HCT116 (cell line): ENCODE measurements at regions not wholly inside any gene's neighbourhood (a gene's known extent, or its start where the extent isn't known, plus 50 kb on each side); places are given as distances from the start of the nearest gene placed in this dataset.

Experiments
- ATAC-seq: fragments of 200-7000 bp; cut with Tn5 transposase; 2 replicates; pipeline ENCODE4 v1.9.1; 2020; ENCODE audit warnings: mild to moderate bottlenecking, moderate library complexity
- BruUV-seq: library from RNA; stranded (reverse); fragments of 400-500 nt; replicated peaks from 2 replicates; lab custom pipeline; 2021; lab: Mats Ljungman, UMichigan
- CTCF ChIA-PET: fragments of 300-600 bp; sonication (Branson Sonifier 250); formaldehyde crosslinking; loops from one replicate; lab custom pipeline; 2021; ENCODE audit warnings: antibody characterized with exemption; lab: Charles Lee
- POLR2A ChIA-PET: fragments of 300-600, 350-600 bp; sonication (Branson Sonifier 250); formaldehyde crosslinking; loops from one replicate; lab custom pipeline; 2021; ENCODE audit warnings: antibody characterized with exemption; lab: Charles Lee
- RAD21 ChIA-PET, 2 experiments: fragments of 300-600 bp; sonication (Branson Sonifier 250); formaldehyde crosslinking; loops; one replicate each; lab custom pipeline; 2023; ENCODE audit warnings: low total read pairs in 2 of 2; ENCODE audit not compliant: uncharacterized antibody in 2 of 2, unreplicated experiment in 2 of 2, low non-redundant PET in 1 of 2; lab: Charles Lee
- DNase-seq: peaks from one replicate; pipeline ENCODE4 v3.0.0-alpha.2; 2010; ENCODE audit warnings: low read depth, low spot score
- H2AFZ ChIP-seq: fragments of 200-600 bp; shearing (Covaris generic), sonication (generic); 2 replicates; pipeline ENCODE4 v1.6.1; 2017; ENCODE audit warnings: low read depth, mixed run types, mixed read lengths, antibody characterized with exemption, low read length; ENCODE audit not compliant: poor library complexity, severe bottlenecking
- H3K27ac ChIP-seq: 2 replicates; pipeline ENCODE4 v1.5.1; 2012; ENCODE audit warnings: low read depth, low read length
- H3K27me3 ChIP-seq: fragments of 200-600 bp; sonication (generic); 2 replicates; pipeline ENCODE4 v1.6.1; 2016; ENCODE audit warnings: mixed run types, low read length, mixed read lengths; ENCODE audit not compliant: insufficient read depth
- H3K36me3 ChIP-seq, 2 experiments: fragments of 200-500 bp in 1 of 2; fragments of 200-600 bp in 1 of 2; sonication (Bioruptor generic) in 1 of 2; sonication (generic) in 1 of 2; 2 replicates each; pipeline versions ENCODE4 v1.5.1 to v1.6.1; 2014 to 2016; ENCODE audit warnings: low read length in 2 of 2, inconsistent platforms in 1 of 2, mixed read lengths in 1 of 2, mixed run types in 1 of 2; ENCODE audit not compliant: insufficient read depth in 2 of 2, control insufficient read depth in 1 of 2
- H3K4me1 ChIP-seq, 2 experiments: fragments of 200-600 bp in 1 of 2; sonication (generic) in 1 of 2; 2 replicates each; pipeline versions ENCODE4 v1.5.1 to v1.6.1; 2012 to 2017; ENCODE audit warnings: low read length in 2 of 2, inconsistent platforms in 1 of 2, mild to moderate bottlenecking in 1 of 2, mixed read lengths in 1 of 2, mixed run types in 1 of 2, moderate library complexity in 1 of 2; ENCODE audit not compliant: insufficient read depth in 2 of 2, control insufficient read depth in 1 of 2
- H3K4me2 ChIP-seq: fragments of 200-600 bp; sonication (generic); 2 replicates; pipeline ENCODE4 v1.6.1; 2017; ENCODE audit warnings: mixed run types, low read length, mixed read lengths
- H3K4me3 ChIP-seq, 2 experiments: fragments of 200-600 bp in 1 of 2; sonication (generic) in 1 of 2; replicated peaks in 1 of 2; 2 replicates each; pipeline ENCODE4 v1.5.1; 2011 to 2016; ENCODE audit warnings: low read length in 2 of 2, control low read depth in 1 of 2, low read depth in 1 of 2, mild to moderate bottlenecking in 1 of 2, mixed read lengths in 1 of 2, mixed run types in 1 of 2
- H3K79me2 ChIP-seq: fragments of 200-600 bp; sonication (generic); 2 replicates; pipeline ENCODE4 v1.6.1; 2017; ENCODE audit warnings: mild to moderate bottlenecking, mixed run types, low read length, moderate library complexity, mixed read lengths; ENCODE audit not compliant: insufficient read depth
- H3K9ac ChIP-seq: fragments of 200-600 bp; sonication (generic); 2 replicates; pipeline ENCODE4 v1.6.1; 2016; ENCODE audit warnings: low read length, mixed read lengths
- H3K9me2 ChIP-seq: fragments of 200-600 bp; sonication (generic), shearing (Covaris generic); 2 replicates; pipeline ENCODE4 v1.6.1; 2017; ENCODE audit warnings: mixed run types, mild to moderate bottlenecking, moderate library complexity; ENCODE audit not compliant: insufficient read depth
- H3K9me3 ChIP-seq, 2 experiments: fragments of 200-500 bp in 1 of 2; fragments of 200-600 bp in 1 of 2; sonication (Bioruptor generic) in 1 of 2; sonication (generic) in 1 of 2; 2 replicates each; pipeline ENCODE4 v1.6.1; 2014 to 2017; ENCODE audit warnings: low read length in 2 of 2, mixed read lengths in 2 of 2, inconsistent platforms in 1 of 2, low read depth in 1 of 2, mild to moderate bottlenecking in 1 of 2, mixed run types in 1 of 2, moderate library complexity in 1 of 2; ENCODE audit not compliant: control insufficient read depth in 1 of 2, insufficient read depth in 1 of 2
- H4K20me1 ChIP-seq: fragments of 200-600 bp; sonication (generic), shearing (Covaris generic); 2 replicates; pipeline ENCODE4 v1.6.1; 2017; ENCODE audit warnings: mixed run types, mild to moderate bottlenecking, moderate library complexity; ENCODE audit not compliant: insufficient read depth
- CBX3 ChIP-seq: IDR thresholded peaks from 2 replicates; pipeline ENCODE4 v1.6.1; 2012; ENCODE audit warnings: low read depth
- CEBPB ChIP-seq: IDR thresholded peaks from 2 replicates; pipeline ENCODE4 v1.6.1; 2012; ENCODE audit warnings: low read depth
- EGR1 ChIP-seq: IDR thresholded peaks from 2 replicates; pipeline ENCODE4 v1.6.1; 2012; ENCODE audit warnings: low read depth
- POLR2A ChIP-seq: IDR thresholded peaks from 2 replicates; pipeline ENCODE4 v1.7.0; 2011; ENCODE audit warnings: borderline replicate concordance; ENCODE audit not compliant: insufficient read depth, insufficient read length; ENCODE audit errors: extremely low read depth
- POLR2AphosphoS5 ChIP-seq: IDR thresholded peaks from 2 replicates; pipeline ENCODE4 v1.6.1; 2011; ENCODE audit warnings: mild to moderate bottlenecking, low read depth, low read length, moderate library complexity
- RAD21 ChIP-seq: IDR thresholded peaks from 2 replicates; pipeline ENCODE4 v1.6.1; 2012; ENCODE audit warnings: low read depth, mild to moderate bottlenecking
- SP1 ChIP-seq: IDR thresholded peaks from 2 replicates; pipeline ENCODE4 v1.6.1; 2012; ENCODE audit warnings: low read depth
- ZNF274 ChIP-seq: fragments of 200-500 bp; sonication (Bioruptor generic); IDR thresholded peaks from 2 replicates; pipeline ENCODE4 v1.6.1; 2014; ENCODE audit warnings: mild to moderate bottlenecking, low read depth, low read length, inconsistent platforms
- intact Hi-C: fragments of 100-400 bp; cut with micrococcal nuclease; formaldehyde crosslinking; loops from 2 replicates; pipeline ENCODE4 v1.10.0; 2022
- TF ChIP-seq, protein P1 (sequence below): IDR thresholded peaks from 2 replicates; pipeline ENCODE4 v1.6.1; 2012
- TF ChIP-seq, protein P2 (sequence below): IDR thresholded peaks from 2 replicates; pipeline ENCODE4 v1.6.1; 2012
- TF ChIP-seq, protein P3 (sequence below), 3 experiments: fragments of 200-600 bp in 1 of 3; sonication (generic) in 1 of 3; IDR thresholded peaks in 2 of 3; conservative IDR thresholded peaks in 1 of 3; 2 replicates each; pipeline ENCODE4 v1.5.1; 2012 to 2017; ENCODE audit warnings: low read depth in 2 of 3, low read length in 2 of 3, antibody characterized with exemption in 1 of 3, borderline replicate concordance in 1 of 3, control low read depth in 1 of 3, mild to moderate bottlenecking in 1 of 3, mixed read lengths in 1 of 3, mixed run types in 1 of 3, moderate library complexity in 1 of 3; ENCODE audit not compliant: insufficient read depth in 1 of 3

DNA sequence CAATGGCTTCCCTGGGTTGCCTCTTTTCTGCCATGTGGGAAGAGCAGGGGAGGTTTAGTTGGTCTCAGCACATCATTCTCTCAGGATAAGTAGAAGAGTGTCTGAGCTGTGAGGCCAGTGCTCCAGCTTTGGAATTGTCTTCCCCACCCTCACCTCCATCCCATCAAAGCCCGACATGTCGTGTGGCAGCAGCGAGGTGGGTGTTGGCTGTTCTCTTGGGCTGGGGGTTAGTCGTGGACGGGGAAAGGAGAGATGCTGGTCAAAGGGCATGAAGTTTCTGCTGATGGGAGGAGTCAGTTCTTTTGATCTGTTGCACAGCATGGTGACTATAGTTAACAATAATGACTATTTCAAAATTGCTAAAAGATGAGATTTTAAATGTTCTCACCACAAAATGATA, 404.2 kb downstream of the TMEM121 start:
- Histone ChIP-seq H3K9ac (no peak overlapping the region), H3K9me3 (peaks cover 0 to 4% of the 10 kb centered on the region in 2 experiments; a peak in 2 of 4 replicates), H3K4me3 (no peak overlapping the region), H3K9me2 (no peaks in the 10 kb centered on the region), H3K27me3 (0 out of 2 replicates have a peak, but pooled peaks cover 16% of the 10 kb centered on the region), H3K79me2 (no peaks in the 10 kb centered on the region), H3K4me2 (no peak overlapping the region), H4K20me1 (no peaks in the 10 kb centered on the region), H3K27ac (no peak overlapping the region), H3K4me1 (no peaks in the 10 kb centered on the region), H3K36me3 (no peaks in the 10 kb centered on the region), H2AFZ (no peak overlapping the region)
- no TSS peak for BruUV-seq
- RAD21 ChIA-PET = no interaction called here
- TF ChIP-seq CEBPB (no peak), SP1 (no peak), POLR2A (no peak), ZNF274 (no peak), CBX3 (no peak), EGR1 (no peak), POLR2AphosphoS5 (no peak)
- TF ChIP-seq, protein P1, sequence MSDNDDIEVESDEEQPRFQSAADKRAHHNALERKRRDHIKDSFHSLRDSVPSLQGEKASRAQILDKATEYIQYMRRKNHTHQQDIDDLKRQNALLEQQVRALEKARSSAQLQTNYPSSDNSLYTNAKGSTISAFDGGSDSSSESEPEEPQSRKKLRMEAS = no peak
- TF ChIP-seq, protein P2, sequence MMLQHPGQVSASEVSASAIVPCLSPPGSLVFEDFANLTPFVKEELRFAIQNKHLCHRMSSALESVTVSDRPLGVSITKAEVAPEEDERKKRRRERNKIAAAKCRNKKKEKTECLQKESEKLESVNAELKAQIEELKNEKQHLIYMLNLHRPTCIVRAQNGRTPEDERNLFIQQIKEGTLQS = no peak
- intact Hi-C loops = loop anchor here (5.0 to 10.0 kb wide), 2 partner anchors 258 to 376 kb away; no protein-coding TSS in a partner anchor
- CTCF ChIA-PET = no interaction called here
- DNase-seq = no peak
- POLR2A ChIA-PET = no interaction called here
- no peak for ATAC-seq

DNA sequence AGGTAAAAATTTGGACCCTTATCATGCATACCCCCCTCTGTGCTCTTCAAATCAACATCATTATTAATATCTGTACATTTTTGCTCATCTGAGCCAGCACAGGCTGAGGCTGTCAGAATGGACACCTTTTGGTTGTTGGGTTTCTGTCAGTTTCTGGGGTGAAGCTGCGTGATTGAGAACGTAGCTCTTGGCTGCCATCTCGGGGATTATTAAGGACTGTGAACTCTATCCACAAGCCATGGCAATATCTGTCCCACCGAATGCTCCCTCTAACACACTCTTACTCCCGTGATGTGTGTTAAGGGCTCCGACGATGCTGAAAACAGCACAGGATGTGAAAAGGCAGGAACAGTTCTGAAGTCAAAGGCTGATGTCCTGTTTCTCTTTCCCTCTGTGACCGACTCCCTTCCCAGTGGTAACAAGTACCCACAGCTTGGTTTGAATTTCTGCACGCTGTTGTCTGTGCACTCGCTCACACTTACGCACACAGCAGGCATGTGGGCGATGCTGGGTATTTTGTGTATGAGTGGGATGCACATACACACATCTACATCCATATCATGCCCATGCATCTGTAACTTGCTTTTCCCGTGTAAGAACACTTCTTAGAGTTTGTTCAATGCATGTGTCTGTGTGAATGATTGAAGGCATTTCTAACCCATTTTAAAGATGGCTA, 405.6 kb downstream of the TMEM121 start:
- BruUV-seq = no TSS peak
- H3K36me3 ChIP-seq = no peaks in the 10 kb centered on the region
- ATAC-seq (peak; percentile 71), DNase-seq (no peak)
- CTCF ChIA-PET = no interaction called here
- H3K4me2 ChIP-seq = no peak overlapping the region
- no peak overlapping the region for H3K9ac ChIP-seq
- TF ChIP-seq EGR1 (no peak), RAD21 (peak; percentile 59)
- TF ChIP-seq, protein P3, sequence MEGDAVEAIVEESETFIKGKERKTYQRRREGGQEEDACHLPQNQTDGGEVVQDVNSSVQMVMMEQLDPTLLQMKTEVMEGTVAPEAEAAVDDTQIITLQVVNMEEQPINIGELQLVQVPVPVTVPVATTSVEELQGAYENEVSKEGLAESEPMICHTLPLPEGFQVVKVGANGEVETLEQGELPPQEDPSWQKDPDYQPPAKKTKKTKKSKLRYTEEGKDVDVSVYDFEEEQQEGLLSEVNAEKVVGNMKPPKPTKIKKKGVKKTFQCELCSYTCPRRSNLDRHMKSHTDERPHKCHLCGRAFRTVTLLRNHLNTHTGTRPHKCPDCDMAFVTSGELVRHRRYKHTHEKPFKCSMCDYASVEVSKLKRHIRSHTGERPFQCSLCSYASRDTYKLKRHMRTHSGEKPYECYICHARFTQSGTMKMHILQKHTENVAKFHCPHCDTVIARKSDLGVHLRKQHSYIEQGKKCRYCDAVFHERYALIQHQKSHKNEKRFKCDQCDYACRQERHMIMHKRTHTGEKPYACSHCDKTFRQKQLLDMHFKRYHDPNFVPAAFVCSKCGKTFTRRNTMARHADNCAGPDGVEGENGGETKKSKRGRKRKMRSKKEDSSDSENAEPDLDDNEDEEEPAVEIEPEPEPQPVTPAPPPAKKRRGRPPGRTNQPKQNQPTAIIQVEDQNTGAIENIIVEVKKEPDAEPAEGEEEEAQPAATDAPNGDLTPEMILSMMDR (IDR thresholded peaks at IDR 0.05 in 2 of 3, conservative IDR thresholded peaks at IDR 0.05 in 1 of 3; ENCODE audit: borderline replicate concordance in 1 of 3, insufficient read depth in 1 of 3, low read depth in 2 of 3, low read length in 2 of 3) = peak; percentile 18 to 41 (median 24); a peak in 2 of 6 replicates
- intact Hi-C loops = loop anchor here (5.0 to 10.0 kb wide), 2 partner anchors 260 to 377 kb away; no protein-coding TSS in a partner anchor
- POLR2A ChIA-PET = no interaction called here
- H2AFZ ChIP-seq = no peak overlapping the region
- H3K79me2 ChIP-seq = no peaks in the 10 kb centered on the region
- H3K27ac ChIP-seq = no peak overlapping the region
- H3K4me1 ChIP-seq = no peaks in the 10 kb centered on the region
- H3K9me2 ChIP-seq = no peaks in the 10 kb centered on the region
- H4K20me1 ChIP-seq = no peaks in the 10 kb centered on the region
- H3K27me3 ChIP-seq = 0 out of 2 replicates have a peak, but pooled peaks cover 16% of the 10 kb centered on the region
- no peak overlapping the region for H3K4me3 ChIP-seq
- RAD21 ChIA-PET = interaction anchor here in 1 of 2 experiments (0.6 kb wide), 1 partner anchor 186 kb away, joined by 3 read pairs; no protein-coding TSS in a partner anchor
- H3K9me3 ChIP-seq = peaks cover 0 to 4% of the 10 kb centered on the region in 2 experiments; a peak in 2 of 4 replicates
